ENCODE measurements at regions not wholly inside any gene's neighbourhood (a gene's known extent, or its start where the extent isn't known, plus 50 kb on each side); places are given as distances from the start of the nearest gene placed in this dataset.

GRCh38 chr15:93460717-93461116 is 371.7 kb upstream of the RGMA start:
- H3K9me1 ChIP-seq (ENCODE audit: control insufficient read depth, insufficient read depth, low read length): no peaks in the 10 kb centered on the region
- no peaks in the 10 kb centered on the region for H4K20me1 ChIP-seq (replicated peaks; ENCODE audit: control insufficient read depth, insufficient read depth, low read length)
- in situ Hi-C loops (cut with MboI) (no loop called here), intact Hi-C loops (cut with micrococcal nuclease) (no loop called here)
- H3K9ac ChIP-seq (ENCODE audit: insufficient read depth in 1 of 2, low read depth in 2 of 2, low read length in 2 of 2): no peak overlapping the region
- no peak for ATAC-seq
- H3K4me3 ChIP-seq: no peak overlapping the region
- H3K9me3 ChIP-seq (replicated peaks; ENCODE audit: control insufficient read depth, insufficient read depth, low read depth, low read length): no peaks in the 10 kb centered on the region
- no peak overlapping the region for H3K4me2 ChIP-seq (ENCODE audit: insufficient read depth, low read length)
- FAIRE-seq: no peak
- H3K79me2 ChIP-seq (ENCODE audit: control insufficient read depth, insufficient read depth, low read length): no peaks in the 10 kb centered on the region
- no TSS peak for BruUV-seq (replicated peaks)
- POLR2A ChIA-PET: no interaction called here
- no peaks in the 10 kb centered on the region for H3K4me1 ChIP-seq (replicated peaks in 1 of 2; ENCODE audit: control insufficient read depth in 2 of 2, insufficient read depth in 2 of 2, low read length in 2 of 2)
- DNase-seq (ENCODE audit: extremely low read depth in 1 of 4, low spot score in 3 of 4): no peak
- H3K36me3 ChIP-seq (ENCODE audit: control insufficient read depth, insufficient read depth, low read length): no peaks in the 10 kb centered on the region
- CTCF ChIA-PET (ENCODE audit: low intra/inter-chr PET ratio): no interaction called here
- TF ChIP-seq ZNF274 (IDR thresholded peaks at IDR 0.05; ENCODE audit: borderline replicate concordance, low read depth, low read length): no peak
- TF ChIP-seq FOS (IDR thresholded peaks at IDR 0.05; ENCODE audit: extremely low read depth, insufficient read length): no peak
- no peak for TF ChIP-seq FOSL1 (tag; conservative IDR thresholded peaks at IDR 0.05)
- TF ChIP-seq SIX5 (IDR thresholded peaks at IDR 0.05; ENCODE audit: borderline replicate concordance in 1 of 2, insufficient read depth in 1 of 2, low read depth in 1 of 2, low read length in 2 of 2): no peak
- H3K27me3 ChIP-seq (ENCODE audit: control insufficient read depth in 2 of 2, insufficient read depth in 2 of 2, low read length in 2 of 2): peaks cover 0 to 4% of the 10 kb centered on the region in 2 experiments; a peak in 1 of 5 replicates
- no peak overlapping the region for H3K27ac ChIP-seq (ENCODE audit: extremely low read depth, low read depth, low read length)
- H2AFZ ChIP-seq (ENCODE audit: low read depth, low read length): no peak overlapping the region

GRCh38 chr15:93459396-93459795 is 370.4 kb upstream of the RGMA start:
- Histone ChIP-seq H3K4me2 (ENCODE audit: insufficient read depth, low read length) (no peak overlapping the region), H3K27ac (ENCODE audit: extremely low read depth, low read depth, low read length) (no peak overlapping the region), H3K79me2 (ENCODE audit: control insufficient read depth, insufficient read depth, low read length) (no peaks in the 10 kb centered on the region), H2AFZ (ENCODE audit: low read depth, low read length) (no peak overlapping the region), H3K9me1 (ENCODE audit: control insufficient read depth, insufficient read depth, low read length) (no peaks in the 10 kb centered on the region), H3K4me3 (no peak overlapping the region), H3K9me3 (replicated peaks; ENCODE audit: control insufficient read depth, insufficient read depth, low read depth, low read length) (no peaks in the 10 kb centered on the region), H3K27me3 (ENCODE audit: control insufficient read depth in 2 of 2, insufficient read depth in 2 of 2, low read length in 2 of 2) (peaks cover 0 to 4% of the 10 kb centered on the region in 2 experiments; a peak in 1 of 5 replicates), H4K20me1 (replicated peaks; ENCODE audit: control insufficient read depth, insufficient read depth, low read length) (no peaks in the 10 kb centered on the region), H3K9ac (ENCODE audit: insufficient read depth in 1 of 2, low read depth in 2 of 2, low read length in 2 of 2) (no peak overlapping the region), H3K4me1 (replicated peaks in 1 of 2; ENCODE audit: control insufficient read depth in 2 of 2, insufficient read depth in 2 of 2, low read length in 2 of 2) (no peaks in the 10 kb centered on the region), H3K36me3 (ENCODE audit: control insufficient read depth, insufficient read depth, low read length) (no peaks in the 10 kb centered on the region)
- BruUV-seq (replicated peaks): no TSS peak
- DNase-seq (ENCODE audit: extremely low read depth in 1 of 4, low spot score in 3 of 4) (no peak), ATAC-seq (no peak), FAIRE-seq (no peak)
- TF ChIP-seq ZNF75A (CRISPR knock-in tag; IDR thresholded peaks at IDR 0.05) (no peak), TBL1XR1 (IDR thresholded peaks at IDR 0.05; ENCODE audit: low read length in 2 of 2) (no peak), NCOA1 (IDR thresholded peaks at IDR 0.05; ENCODE audit: low read depth) (no peak), HNRNPH1 (optimal IDR thresholded peaks at IDR 0.05; ENCODE audit: low read depth, low read length) (no peak), ILK (tag; IDR thresholded peaks at IDR 0.05; ENCODE audit: borderline replicate concordance, low read depth) (no peak), ZNF655 (CRISPR knock-in tag; IDR thresholded peaks at IDR 0.05) (no peak), KAT7 (CRISPR knock-in tag; IDR thresholded peaks at IDR 0.05; ENCODE audit: borderline replicate concordance) (no peak), MIER1 (IDR thresholded peaks at IDR 0.05; ENCODE audit: low read depth) (no peak), ZEB2 (IDR thresholded peaks at IDR 0.05) (no peak), OTX1 (CRISPR knock-in tag; IDR thresholded peaks at IDR 0.05) (no peak), SMARCC2 (IDR thresholded peaks at IDR 0.05; ENCODE audit: low read depth) (no peak)
- ChIA-PET CTCF (ENCODE audit: low intra/inter-chr PET ratio) (no interaction called here), POLR2A (no interaction called here)
- 0% methylated on average over 3 of the region's 3 CpGs for WGBS (ENCODE audit: insufficient coverage, low coverage, missing lambda C conversion rate)
- intact Hi-C loops (cut with micrococcal nuclease) (no loop called here), in situ Hi-C loops (cut with MboI) (no loop called here)

All from K562 (cell line).